ENCODE measurements at regions not wholly inside any gene's neighbourhood (a gene's known extent, or its start where the extent isn't known, plus 50 kb on each side); places are given as distances from the start of the nearest gene placed in this dataset.

DNA sequence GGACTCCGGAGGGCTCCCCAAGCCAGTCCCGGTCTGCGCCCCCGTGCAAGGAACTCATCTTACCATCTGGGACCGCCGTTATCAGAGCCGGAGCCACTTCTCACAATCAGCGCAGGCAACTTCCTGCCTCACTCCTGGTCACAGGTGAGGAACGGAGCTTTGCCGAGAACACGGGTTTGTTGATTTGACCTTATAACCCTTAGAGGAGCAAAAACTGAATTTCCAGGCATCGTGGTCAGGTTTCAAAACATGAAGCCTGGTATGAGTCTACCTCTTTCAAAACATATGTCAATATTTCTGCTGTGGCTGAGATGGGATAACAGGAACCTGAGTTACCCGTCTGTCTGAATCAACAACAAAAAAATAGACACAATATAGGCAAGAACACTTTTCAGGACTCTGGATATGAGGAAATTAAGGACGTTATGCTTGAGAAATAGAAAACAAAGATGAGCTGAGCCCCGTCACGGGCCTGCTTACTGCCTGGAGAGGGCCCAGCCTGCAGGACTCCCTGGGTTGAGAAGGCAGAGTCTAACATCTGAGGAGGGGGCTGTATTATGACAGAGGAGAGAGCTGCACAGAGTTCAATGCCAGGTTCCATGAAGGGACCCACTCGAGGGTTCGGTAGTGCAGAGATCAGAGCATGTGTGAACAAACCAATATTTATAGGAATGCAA is 148.7 kb downstream of the NDUFA10 start:
- TF ChIP-seq REST (IDR thresholded peaks at IDR 0.05; ENCODE audit: insufficient replicate concordance, low read depth) (no peak), CTCF (IDR thresholded peaks at IDR 0.05; ENCODE audit: insufficient read depth, low read length) (no peak), POLR2AphosphoS5 (IDR thresholded peaks at IDR 0.05; ENCODE audit: low read depth) (no peak)
